RWPE2 (cell line): ENCODE measurements at regions not wholly inside any gene's neighbourhood (a gene's known extent, or its start where the extent isn't known, plus 50 kb on each side); places are given as distances from the start of the nearest gene placed in this dataset.

ENCODE experiments used
- ATAC-seq: fragments of 200-7000 bp; cut with Tn5 transposase; 3 replicates; pipeline ENCODE4 v1.9.1; 2021; ENCODE audit warnings: low read depth
- DNase-seq: peaks from one replicate; pipeline ENCODE4 v3.0.0-alpha.2; 2020; ENCODE audit warnings: low spot score
- H3K27ac ChIP-seq: fragments of 450-650 bp; 2 replicates; pipeline ENCODE4 v1.5.1; 2017; ENCODE audit warnings: mild to moderate bottlenecking; ENCODE audit not compliant: poor library complexity, severe bottlenecking
- H3K27me3 ChIP-seq: fragments of 250-450 bp; sonication (Bioruptor Pico); 2 replicates; pipeline ENCODE4 v1.5.1; 2021; ENCODE audit warnings: mild to moderate bottlenecking, moderate library complexity; ENCODE audit not compliant: insufficient read depth, poor library complexity, severe bottlenecking
- H3K36me3 ChIP-seq: fragments of 250-450 bp; sonication (Bioruptor Pico); 2 replicates; pipeline ENCODE4 v1.5.1; 2020; ENCODE audit warnings: low read depth, mild to moderate bottlenecking, moderate library complexity
- H3K4me1 ChIP-seq: fragments of 250-450 bp; sonication (Bioruptor Pico); 2 replicates; pipeline ENCODE4 v1.5.1; 2021; ENCODE audit warnings: mild to moderate bottlenecking, moderate library complexity; ENCODE audit not compliant: insufficient read depth, poor library complexity, severe bottlenecking
- H3K4me3 ChIP-seq: fragments of 250-450 bp; sonication (Bioruptor Pico); 2 replicates; pipeline ENCODE4 v1.5.1; 2021; ENCODE audit warnings: mild to moderate bottlenecking, moderate library complexity; ENCODE audit not compliant: severe bottlenecking
- H3K9me3 ChIP-seq: fragments of 250-450 bp; sonication (Bioruptor Pico); 2 replicates; pipeline ENCODE4 v1.5.1; 2021; ENCODE audit warnings: mild to moderate bottlenecking, moderate library complexity; ENCODE audit not compliant: severe bottlenecking
- CTCF ChIP-seq: fragments of 450-650 bp; IDR thresholded peaks from one replicate; pipeline ENCODE4 v1.5.1; 2017; ENCODE audit warnings: mild to moderate bottlenecking, moderate library complexity; ENCODE audit not compliant: poor library complexity, severe bottlenecking

GRCh38 chr22:22810471-22810870, 77.1 kb upstream of the IGLL5 start:
- H3K4me3 ChIP-seq: no peak overlapping the region
- H3K9me3 ChIP-seq: peaks cover 10% of the 10 kb centered on the region
- DNase-seq: no peak
- peak; percentile 44; the same call in 2 of the 3 replicates for ATAC-seq
- peaks cover 26% of the 10 kb centered on the region for H3K27me3 ChIP-seq
- H3K36me3 ChIP-seq: no peaks in the 10 kb centered on the region
- H3K27ac ChIP-seq: no peak overlapping the region
- no peak for TF ChIP-seq CTCF
- H3K4me1 ChIP-seq: no peaks in the 10 kb centered on the region

GRCh38 chr22:22811016-22812009, 76.3 kb upstream of the IGLL5 start:
- no peak for ATAC-seq
- Histone ChIP-seq H3K4me3 (no peak overlapping the region), H3K27me3 (peaks cover 19% of the 10 kb centered on the region), H3K9me3 (peaks cover 10% of the 10 kb centered on the region), H3K27ac (no peak overlapping the region), H3K36me3 (no peaks in the 10 kb centered on the region), H3K4me1 (no peaks in the 10 kb centered on the region)
- no peak for TF ChIP-seq CTCF
- DNase-seq: no peak

- H3K4me1 ChIP-seq: no peaks in the 10 kb centered on the region
- H3K4me3 ChIP-seq: no peak overlapping the region
- no peak overlapping the region for H3K27ac ChIP-seq
- peaks cover 10% of the 10 kb centered on the region for H3K27me3 ChIP-seq
- H3K36me3 ChIP-seq: no peaks in the 10 kb centered on the region
- DNase-seq (no peak), ATAC-seq (no peak)
- peaks cover 8% of the 10 kb centered on the region for H3K9me3 ChIP-seq
- TF ChIP-seq CTCF: no peak
Observed at GRCh38 chr22:22812031-22812905, 75.3 kb upstream of the IGLL5 start.

- no peak for DNase-seq
- no peaks in the 10 kb centered on the region for H3K4me1 ChIP-seq
- H3K27me3 ChIP-seq: peaks cover 6% of the 10 kb centered on the region
- ATAC-seq: no peak
- TF ChIP-seq CTCF: no peak
- peaks cover 2% of the 10 kb centered on the region for H3K9me3 ChIP-seq
- H3K4me3 ChIP-seq: no peak overlapping the region
- H3K36me3 ChIP-seq: no peaks in the 10 kb centered on the region
- no peak overlapping the region for H3K27ac ChIP-seq
Observed at GRCh38 chr22:22813126-22814075, 74.2 kb upstream of the IGLL5 start.
